Glomerular visceral epithelial cell (primary cell): ENCODE measurements at regions not wholly inside any gene's neighbourhood (a gene's known extent, or its start where the extent isn't known, plus 50 kb on each side); places are given as distances from the start of the nearest gene placed in this dataset.

ENCODE experiments used
- DNase-seq: peaks from one replicate; pipeline ENCODE4 v3.0.0-alpha.2; 2016; ENCODE audit errors: extremely low spot score

GRCh38 chr7:25844102-25844870 lies 307.7 kb upstream of the NFE2L3 start:
- peak; percentile 81 for DNase-seq

- no peak for DNase-seq
Measured at GRCh38 chr7:25845464-25845863, 306.5 kb upstream of the NFE2L3 start.

DNA sequence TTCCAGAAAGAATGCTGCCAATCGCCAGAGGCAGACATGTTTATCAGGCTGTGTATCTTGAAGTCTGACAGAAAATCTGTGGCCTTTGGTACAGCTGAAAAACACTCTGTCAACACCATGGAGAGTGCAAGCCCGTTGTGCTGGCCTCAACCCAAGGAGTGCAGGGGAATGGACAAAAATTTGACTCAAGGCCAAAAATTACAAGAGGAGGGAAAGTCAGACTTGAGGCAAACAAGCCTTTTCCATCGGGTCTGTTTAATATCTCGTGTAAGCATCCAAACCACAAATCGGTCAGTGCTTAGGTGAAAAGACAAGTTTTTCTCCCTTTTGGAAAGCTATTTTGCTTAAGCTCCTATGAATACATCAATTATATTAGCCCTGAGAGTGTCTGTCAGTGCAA lies 305.3 kb upstream of the NFE2L3 start:
- DNase-seq, result peak; percentile 88

DNA sequence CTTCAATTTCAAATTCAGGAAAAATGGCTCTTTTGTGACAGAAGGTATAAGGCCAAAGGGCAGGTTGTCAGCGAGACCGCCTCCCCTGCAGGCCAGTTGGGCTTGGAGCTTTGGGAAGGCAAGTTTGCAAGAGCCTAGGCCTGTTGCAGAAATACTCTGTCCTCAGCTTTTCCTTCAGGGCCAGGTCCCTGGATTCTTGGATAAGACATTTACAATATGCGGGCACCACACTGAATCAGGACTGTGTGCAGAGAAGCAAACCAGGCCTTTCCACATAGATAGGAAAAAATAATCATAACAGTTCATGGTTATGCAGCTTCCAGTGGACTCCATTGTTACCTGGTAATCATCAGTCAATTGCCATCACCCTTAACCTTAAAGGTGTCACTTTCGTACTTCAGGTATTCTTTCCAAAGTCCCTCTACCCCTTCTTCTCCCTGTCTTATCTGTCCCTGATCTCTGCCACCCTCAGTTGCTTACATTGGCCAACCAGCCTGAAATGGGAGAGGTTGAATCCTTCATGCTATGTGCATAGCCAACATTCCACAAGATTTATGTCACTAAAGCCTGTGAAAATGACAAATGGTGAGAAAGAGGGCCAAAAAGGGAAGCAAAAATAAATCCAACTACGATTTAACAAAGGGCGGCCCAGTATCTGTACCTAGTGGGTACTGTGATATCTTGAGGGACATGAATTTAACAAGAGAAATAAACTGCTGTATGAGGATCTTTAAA lies 304.5 kb upstream of the NFE2L3 start:
- peak; percentile 71 for DNase-seq

GRCh38 chr7:25849500-25850184 lies 302.4 kb upstream of the NFE2L3 start:
- DNase-seq, result peak; percentile 87

DNA sequence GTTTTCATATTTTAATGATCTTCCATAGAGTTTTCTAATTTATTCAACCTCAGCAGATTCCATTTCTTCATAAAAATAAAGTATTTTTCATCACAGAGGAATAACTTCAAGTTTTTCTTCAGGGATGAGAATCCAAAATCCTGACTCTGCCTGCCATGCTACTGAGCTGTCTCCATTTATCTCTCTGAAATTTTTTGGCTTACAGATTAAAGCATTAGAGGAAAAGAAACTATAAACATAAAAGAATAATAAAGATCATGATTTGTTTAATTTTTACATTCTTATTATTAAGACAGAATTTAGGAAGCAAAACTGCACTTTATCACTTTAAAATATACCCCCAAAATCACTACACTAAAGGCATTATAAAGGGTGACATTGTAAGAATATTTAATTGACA lies 301.8 kb upstream of the NFE2L3 start:
- DNase-seq, result no peak

DNA sequence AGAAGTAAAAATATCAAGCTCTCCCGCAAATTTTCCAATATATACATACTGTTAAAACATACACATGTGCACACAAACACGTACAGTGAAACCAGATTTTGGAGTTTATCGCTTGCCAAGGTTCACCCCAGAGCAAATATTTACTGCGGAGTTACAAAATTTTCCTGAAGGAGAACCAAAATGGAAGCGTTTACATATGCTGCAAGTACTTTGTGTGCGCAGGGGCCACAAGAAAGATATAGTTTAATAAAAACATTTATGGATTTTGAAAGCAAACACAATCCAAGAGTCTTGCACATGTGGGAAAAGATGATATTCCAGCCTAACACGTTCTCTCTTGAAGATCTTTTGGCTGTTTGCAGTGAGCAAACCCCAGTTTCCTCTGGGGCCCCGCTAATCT lies 301.3 kb upstream of the NFE2L3 start:
- DNase-seq, result no peak

- peak; percentile 86 for DNase-seq
Measured at GRCh38 chr7:25851332-25852210, 300.4 kb upstream of the NFE2L3 start.

DNA sequence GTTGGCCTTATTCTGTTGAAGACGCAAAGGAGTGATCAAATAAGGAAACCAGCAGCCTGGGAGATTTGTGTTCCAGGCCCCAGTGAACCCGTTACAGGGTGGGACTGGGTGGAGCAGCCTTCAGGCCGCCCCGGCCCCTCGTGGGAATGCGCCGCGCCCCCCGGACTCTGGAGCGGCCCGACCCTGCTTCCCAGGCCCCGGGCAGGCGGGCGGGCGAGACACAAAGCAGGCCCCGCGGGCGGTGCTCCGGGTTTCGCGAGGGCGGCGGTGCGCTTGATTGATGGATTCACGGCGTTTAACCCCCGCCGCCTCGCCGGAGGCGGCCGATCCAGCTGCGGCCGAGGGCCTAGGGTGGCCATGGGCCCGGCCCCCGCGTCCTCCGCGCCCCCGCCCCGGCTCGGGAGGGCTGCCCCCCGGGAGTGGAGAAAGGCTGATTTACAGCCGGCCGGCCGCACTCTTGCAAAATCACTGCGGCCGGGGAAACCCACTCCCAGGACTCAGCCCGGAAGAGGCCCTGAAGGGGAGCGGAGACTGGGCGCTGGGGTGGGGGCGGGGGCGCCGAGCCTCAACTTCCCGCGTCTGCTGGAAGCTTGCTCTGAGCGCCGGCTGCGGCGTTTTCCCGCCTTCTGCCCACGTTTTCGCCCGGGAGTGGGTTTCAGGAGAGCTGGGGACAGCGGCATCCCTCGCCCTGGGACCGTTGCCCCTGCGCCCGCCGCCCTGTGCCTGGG lies 299.6 kb upstream of the NFE2L3 start:
- DNase-seq, result peak; percentile 44

GRCh38 chr7:25852939-25853271 lies 299.1 kb upstream of the NFE2L3 start:
- no peak for DNase-seq

- DNase-seq, result no peak
Measured at GRCh38 chr7:25853314-25853713, 298.7 kb upstream of the NFE2L3 start.

DNA sequence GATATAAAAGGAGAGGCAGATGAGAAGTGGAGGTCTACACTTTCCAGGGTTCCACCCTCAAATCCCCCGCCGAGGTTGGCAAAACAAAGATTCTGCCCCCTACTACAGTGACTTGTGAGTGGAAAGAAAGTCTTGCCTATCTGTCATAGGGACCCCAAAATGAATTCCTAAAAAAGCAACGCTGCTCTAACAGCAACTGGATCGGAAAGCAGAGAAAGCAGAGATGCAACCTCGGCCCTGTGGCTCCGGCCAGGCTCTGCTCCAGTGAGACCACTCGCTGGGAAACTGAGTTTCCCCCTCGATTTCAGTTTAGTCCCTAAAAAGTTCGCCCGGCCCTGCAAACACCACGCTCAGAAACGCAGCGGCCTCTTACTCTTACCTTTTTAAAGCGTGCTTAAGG lies 297.9 kb upstream of the NFE2L3 start:
- DNase-seq, result no peak

GRCh38 chr7:25854608-25855497 lies 297.1 kb upstream of the NFE2L3 start:
- DNase-seq, result peak; percentile 98

DNA sequence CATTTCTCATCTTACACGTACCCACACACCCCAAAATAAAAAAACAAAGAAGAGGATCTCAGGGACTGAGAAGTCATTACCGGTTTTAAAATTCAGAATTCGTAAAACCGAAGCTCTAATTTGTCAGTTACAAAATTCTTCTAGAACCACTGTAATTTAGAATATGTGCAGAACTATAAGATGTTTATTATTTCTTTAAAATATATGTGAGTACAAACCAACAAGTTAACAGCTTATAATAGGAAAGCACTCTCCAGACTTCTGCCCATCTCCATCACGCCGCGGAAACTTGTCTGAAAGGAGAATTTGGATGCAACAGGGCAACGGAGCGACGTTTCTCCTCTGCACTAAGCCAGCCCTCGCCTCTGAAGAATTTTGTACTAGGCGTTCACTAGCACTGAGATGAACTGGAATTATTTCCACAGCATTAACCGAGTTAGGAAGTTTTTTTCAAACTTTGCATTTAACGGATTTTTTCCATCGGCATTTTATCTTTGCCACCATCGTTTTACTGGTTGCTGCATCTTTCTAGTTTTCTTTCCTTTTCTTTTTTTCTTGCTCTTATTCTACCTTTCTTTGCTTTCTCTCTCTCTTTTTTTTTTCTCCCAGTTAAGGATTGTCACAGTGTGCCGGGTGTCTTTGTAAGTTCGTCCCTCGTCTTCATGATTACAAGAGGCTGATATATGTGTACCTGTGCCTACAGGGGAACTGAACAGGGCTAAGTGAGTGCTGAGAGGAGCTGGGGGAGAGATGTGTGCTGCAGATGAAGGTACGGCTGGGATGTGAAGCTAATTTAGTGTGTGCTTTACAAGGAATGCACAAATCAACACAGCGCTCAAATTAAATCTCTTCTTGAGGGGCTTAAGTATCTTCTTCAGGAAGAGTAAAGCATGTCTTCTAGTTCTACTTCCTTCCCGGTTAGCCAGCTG lies 295.9 kb upstream of the NFE2L3 start:
- peak; percentile 31 for DNase-seq

GRCh38 chr7:25857376-25858067 lies 294.5 kb upstream of the NFE2L3 start:
- DNase-seq, result peak; percentile 71

GRCh38 chr7:25858200-25858524 lies 293.8 kb upstream of the NFE2L3 start:
- no peak for DNase-seq

DNA sequence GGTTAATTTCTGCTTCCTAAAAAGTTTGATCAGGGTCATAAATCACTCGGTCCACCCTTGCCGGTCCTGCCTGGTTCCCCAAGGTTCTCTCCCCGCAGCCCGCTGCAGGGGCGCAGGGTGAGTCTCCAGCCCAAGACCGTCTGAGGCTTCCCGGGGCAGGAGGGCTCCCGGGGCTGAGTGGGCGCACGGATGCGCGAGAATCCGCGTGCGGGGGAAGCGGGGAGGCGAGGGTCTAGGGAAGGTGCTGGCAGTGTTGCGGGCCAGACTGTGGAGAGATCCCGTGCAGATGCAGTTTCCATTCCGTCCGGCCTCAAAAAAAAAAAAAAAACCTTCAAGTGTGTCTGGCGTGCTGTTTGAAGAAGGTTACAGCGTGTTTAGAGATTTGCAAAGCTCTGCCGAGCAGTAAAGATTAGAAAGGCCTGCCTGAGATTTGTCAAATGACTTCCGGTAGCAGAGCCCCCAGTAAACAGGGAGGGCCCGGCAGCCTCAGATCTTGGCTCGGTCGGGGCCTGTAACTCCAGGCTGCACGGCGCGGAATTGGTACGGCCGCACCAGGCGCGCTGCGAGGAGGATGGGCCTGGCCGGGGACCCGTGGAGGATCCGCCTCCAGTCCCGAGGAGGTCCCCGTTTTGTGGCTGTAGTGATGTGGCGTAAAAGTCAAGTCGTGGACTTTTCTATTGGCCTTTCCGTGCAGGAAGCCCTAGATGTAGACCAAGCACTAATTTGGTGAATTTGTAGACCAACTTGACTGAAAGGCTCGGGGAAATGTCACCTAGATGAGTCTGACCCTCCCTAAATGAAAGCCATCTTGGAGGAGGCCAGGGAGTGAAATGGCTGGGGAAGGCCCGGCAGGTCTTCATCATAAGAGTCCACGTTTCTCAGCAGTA lies 293.2 kb upstream of the NFE2L3 start:
- DNase-seq, result no peak
